Osteoblast (primary cell): ENCODE measurements at regions not wholly inside any gene's neighbourhood (a gene's known extent, or its start where the extent isn't known, plus 50 kb on each side); places are given as distances from the start of the nearest gene placed in this dataset.

Experiments
- DNase-seq: peaks from one replicate; pipeline ENCODE4 v3.0.0; 2011; ENCODE audit warnings: low spot score, mixed read lengths; ENCODE audit not compliant: insufficient read length; ENCODE audit errors: missing footprints
- H2AFZ ChIP-seq: 2 replicates; pipeline ENCODE4 v1.6.0; 2011; ENCODE audit warnings: mild to moderate bottlenecking, low read length
- H3K27ac ChIP-seq: 2 replicates; pipeline ENCODE4 v1.5.1; 2011; ENCODE audit warnings: mild to moderate bottlenecking, low read depth, low read length, moderate library complexity
- H3K27me3 ChIP-seq: 2 replicates; pipeline ENCODE4 v1.6.0; 2012; ENCODE audit warnings: mild to moderate bottlenecking, control low read depth, inconsistent platforms, low read length, moderate library complexity; ENCODE audit not compliant: insufficient read depth
- H3K36me3 ChIP-seq: 2 replicates; pipeline ENCODE4 v1.5.1; 2011; ENCODE audit warnings: mild to moderate bottlenecking, low read length, control low read depth, moderate library complexity; ENCODE audit not compliant: insufficient read depth
- H3K4me1 ChIP-seq: 2 replicates; pipeline ENCODE4 v1.5.1; 2011; ENCODE audit warnings: mild to moderate bottlenecking, low read length, control low read depth, moderate library complexity; ENCODE audit not compliant: insufficient read depth
- H3K4me2 ChIP-seq: 2 replicates; pipeline ENCODE4 v1.6.0; 2011; ENCODE audit warnings: mild to moderate bottlenecking, low read length; ENCODE audit not compliant: insufficient read depth
- H3K4me3 ChIP-seq: fragments of 200-600 bp; sonication (generic); 3 replicates; pipeline ENCODE4 v1.5.1; 2012; ENCODE audit warnings: mild to moderate bottlenecking, low read length, inconsistent platforms; ENCODE audit not compliant: insufficient read depth
- H3K79me2 ChIP-seq: 2 replicates; pipeline ENCODE4 v1.6.0; 2012; ENCODE audit warnings: mild to moderate bottlenecking, low read length, control low read depth, inconsistent platforms; ENCODE audit not compliant: insufficient read depth
- H3K9me3 ChIP-seq: 2 replicates; pipeline ENCODE4 v1.5.1; 2011; ENCODE audit warnings: low read depth, low read length, control low read depth
- H4K20me1 ChIP-seq: 2 replicates; pipeline ENCODE4 v1.6.0; 2012; ENCODE audit warnings: mild to moderate bottlenecking, low read length, control low read depth; ENCODE audit not compliant: insufficient read depth
- TF ChIP-seq, protein P1 (sequence below): IDR thresholded peaks from 2 replicates; pipeline ENCODE4 v1.5.1; 2011; ENCODE audit warnings: mild to moderate bottlenecking, low read depth, low read length, moderate library complexity; ENCODE audit errors: extremely low read depth

DNA sequence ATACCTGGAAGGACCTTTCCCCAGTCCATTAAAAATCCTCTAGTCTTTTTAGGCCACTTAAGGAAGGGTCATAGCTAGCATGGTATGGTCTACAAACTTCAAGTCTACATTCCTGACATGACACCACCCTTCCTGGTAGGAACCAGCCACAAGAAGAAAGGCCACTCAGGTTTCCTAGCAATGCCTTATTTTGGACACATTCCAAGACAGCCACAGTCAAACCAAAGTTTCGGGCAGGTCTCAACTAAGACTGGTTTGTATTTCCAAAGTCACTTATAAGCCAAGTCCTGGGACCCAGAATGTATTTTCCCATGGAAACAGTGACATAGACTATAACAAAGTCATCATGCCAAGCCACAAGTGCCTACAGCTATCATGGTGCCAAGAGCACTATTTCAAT, 50.6 kb upstream of the SLC44A3 start:
- Histone ChIP-seq H2AFZ (no peak overlapping the region), H3K4me2 (no peak overlapping the region), H3K79me2 (no peaks in the 10 kb centered on the region), H3K27ac (no peak overlapping the region), H3K4me1 (peaks cover 11% of the 10 kb centered on the region), H3K27me3 (peaks cover 26% of the 10 kb centered on the region), H3K36me3 (no peaks in the 10 kb centered on the region), H4K20me1 (no peaks in the 10 kb centered on the region), H3K9me3 (peaks cover 4% of the 10 kb centered on the region), H3K4me3 (no peak overlapping the region)
- no peak for DNase-seq
- TF ChIP-seq, protein P1, sequence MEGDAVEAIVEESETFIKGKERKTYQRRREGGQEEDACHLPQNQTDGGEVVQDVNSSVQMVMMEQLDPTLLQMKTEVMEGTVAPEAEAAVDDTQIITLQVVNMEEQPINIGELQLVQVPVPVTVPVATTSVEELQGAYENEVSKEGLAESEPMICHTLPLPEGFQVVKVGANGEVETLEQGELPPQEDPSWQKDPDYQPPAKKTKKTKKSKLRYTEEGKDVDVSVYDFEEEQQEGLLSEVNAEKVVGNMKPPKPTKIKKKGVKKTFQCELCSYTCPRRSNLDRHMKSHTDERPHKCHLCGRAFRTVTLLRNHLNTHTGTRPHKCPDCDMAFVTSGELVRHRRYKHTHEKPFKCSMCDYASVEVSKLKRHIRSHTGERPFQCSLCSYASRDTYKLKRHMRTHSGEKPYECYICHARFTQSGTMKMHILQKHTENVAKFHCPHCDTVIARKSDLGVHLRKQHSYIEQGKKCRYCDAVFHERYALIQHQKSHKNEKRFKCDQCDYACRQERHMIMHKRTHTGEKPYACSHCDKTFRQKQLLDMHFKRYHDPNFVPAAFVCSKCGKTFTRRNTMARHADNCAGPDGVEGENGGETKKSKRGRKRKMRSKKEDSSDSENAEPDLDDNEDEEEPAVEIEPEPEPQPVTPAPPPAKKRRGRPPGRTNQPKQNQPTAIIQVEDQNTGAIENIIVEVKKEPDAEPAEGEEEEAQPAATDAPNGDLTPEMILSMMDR = no peak

DNA sequence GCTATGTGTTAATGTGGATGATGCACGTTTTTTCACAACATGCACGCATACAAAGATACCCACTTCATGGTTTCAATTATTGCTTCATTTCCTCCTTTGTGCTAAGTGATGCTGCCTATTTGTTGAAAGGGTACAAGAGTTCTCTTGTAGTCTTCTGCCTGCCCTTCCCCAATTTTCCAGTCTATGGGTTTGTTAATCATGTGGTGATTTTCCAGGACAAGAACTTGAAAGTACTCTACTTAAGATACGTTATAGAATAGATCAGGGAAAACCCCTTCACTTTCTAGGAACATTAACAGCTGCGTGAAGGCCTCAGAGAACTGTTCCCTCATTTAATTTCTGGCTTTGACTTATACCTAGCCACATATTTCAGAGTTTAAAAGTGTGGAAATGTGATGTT, 52.1 kb upstream of the SLC44A3 start:
- H3K27ac ChIP-seq = no peak overlapping the region
- no peak overlapping the region for H3K4me2 ChIP-seq
- no peaks in the 10 kb centered on the region for H3K79me2 ChIP-seq
- no peaks in the 10 kb centered on the region for H3K36me3 ChIP-seq
- H3K4me3 ChIP-seq = no peak overlapping the region
- no peaks in the 10 kb centered on the region for H3K4me1 ChIP-seq
- no peak for DNase-seq
- H4K20me1 ChIP-seq = no peaks in the 10 kb centered on the region
- H3K9me3 ChIP-seq = peaks cover 5% of the 10 kb centered on the region
- TF ChIP-seq, protein P1 = no peak
- H3K27me3 ChIP-seq = peaks cover 26% of the 10 kb centered on the region
- H2AFZ ChIP-seq = no peak overlapping the region

DNA sequence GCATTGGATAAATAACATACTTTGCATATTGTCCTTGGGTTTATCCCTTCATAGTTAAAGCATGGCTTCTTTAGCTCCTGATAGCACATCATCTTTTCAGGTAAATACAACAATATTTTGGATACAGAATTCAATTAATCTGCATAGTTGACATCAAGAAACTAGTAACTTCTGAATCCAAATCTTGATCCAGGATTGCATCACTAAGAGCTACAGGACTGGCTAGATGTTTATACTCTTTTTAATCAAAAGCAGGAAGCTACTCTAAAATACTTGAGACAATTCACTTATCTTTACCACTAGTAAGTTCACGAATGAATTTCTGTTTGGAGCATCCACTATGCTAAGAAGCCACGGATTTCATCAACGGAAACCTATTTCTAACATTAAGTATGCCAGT, 54.2 kb upstream of the SLC44A3 start:
- Histone ChIP-seq H2AFZ (no peak overlapping the region), H3K79me2 (no peaks in the 10 kb centered on the region), H3K4me3 (no peak overlapping the region), H3K27ac (no peak overlapping the region), H3K4me2 (no peak overlapping the region), H3K4me1 (no peaks in the 10 kb centered on the region), H3K27me3 (peaks cover 23% of the 10 kb centered on the region), H4K20me1 (no peaks in the 10 kb centered on the region), H3K9me3 (peaks cover 5% of the 10 kb centered on the region), H3K36me3 (no peaks in the 10 kb centered on the region)
- TF ChIP-seq, protein P1 = no peak
- no peak for DNase-seq

DNA sequence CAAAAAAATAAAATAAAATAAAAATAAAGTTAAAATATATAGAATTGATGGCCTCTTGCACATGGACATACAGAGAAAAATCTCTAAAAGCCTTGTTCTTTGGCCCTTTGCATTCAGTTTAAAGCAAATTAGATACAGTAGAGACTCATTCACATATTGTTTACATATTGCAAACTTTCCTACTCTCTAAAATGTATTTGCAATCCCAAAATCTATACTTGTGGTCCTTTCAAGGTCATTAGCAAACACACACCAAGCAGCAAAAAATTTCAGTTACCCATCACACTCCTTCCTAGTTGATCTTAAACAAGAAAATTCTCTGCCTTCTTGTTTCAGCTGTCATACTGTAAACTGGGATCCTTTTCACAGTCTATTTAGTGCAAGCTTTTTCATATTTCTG, 61.0 kb upstream of the SLC44A3 start:
- DNase-seq = no peak
- Histone ChIP-seq H3K27me3 (peaks cover 5% of the 10 kb centered on the region), H3K4me1 (peaks cover 22% of the 10 kb centered on the region), H2AFZ (no peak overlapping the region), H3K4me3 (no peak overlapping the region), H3K79me2 (no peaks in the 10 kb centered on the region), H4K20me1 (no peaks in the 10 kb centered on the region), H3K27ac (no peak overlapping the region), H3K36me3 (no peaks in the 10 kb centered on the region), H3K9me3 (no peaks in the 10 kb centered on the region), H3K4me2 (no peak overlapping the region)
- TF ChIP-seq, protein P1 = no peak
